Liver (tissue), 3 donors: ENCODE measurements at regions not wholly inside any gene's neighbourhood (a gene's known extent, or its start where the extent isn't known, plus 50 kb on each side); places are given as distances from the start of the nearest gene placed in this dataset.

Source experiments
- CTCF ChIP-seq: fragments of 150-350 bp; IDR thresholded peaks from 2 replicates; pipeline ENCODE4 v1.5.1; 2017; ENCODE audit warnings: improper control_type of control experiment, low read depth, low read length; ENCODE audit not compliant: missing input control
- EGR1 ChIP-seq, 2 donors: IDR thresholded peaks; 2 replicates each; pipeline ENCODE4 v1.6.1; 2016 to 2018; ENCODE audit warnings: antibody characterized with exemption in 2 of 2, low read depth in 2 of 2
- REST ChIP-seq: IDR thresholded peaks from 2 replicates; pipeline ENCODE4 v1.6.1; 2016; ENCODE audit warnings: antibody characterized with exemption, mild to moderate bottlenecking
- donor health status: healthy.
- donor health status: healthy.

GRCh38 chr12:92593734-92594402 is 108.9 kb upstream of the PLEKHG7 start:
- TF ChIP-seq CTCF: no peak
- TF ChIP-seq EGR1 (IDR thresholded peaks at IDR 0.05; ENCODE audit: low read depth in 2 of 2): no peak
- peak; percentile 38 for TF ChIP-seq REST
